A673 (cell line): ENCODE measurements at regions not wholly inside any gene's neighbourhood (a gene's known extent, or its start where the extent isn't known, plus 50 kb on each side); places are given as distances from the start of the nearest gene placed in this dataset.

Source experiments
- EZH2 ChIP-seq: fragments of 200-600 bp; sonication (generic); IDR thresholded peaks from 2 replicates; pipeline ENCODE4 v1.6.1; 2017; ENCODE audit warnings: borderline replicate concordance, low read depth, mild to moderate bottlenecking, mixed read lengths, antibody characterized with exemption, low read length; ENCODE audit not compliant: poor library complexity, severe bottlenecking
- TF ChIP-seq, protein P1 (sequence below): fragments of 300-800, 200-600 bp; sonication (generic); conservative IDR thresholded peaks from 2 replicates; pipeline ENCODE4 v1.5.1; 2017; ENCODE audit warnings: low read depth, mild to moderate bottlenecking, antibody characterized with exemption, low read length, moderate library complexity, mixed read lengths

DNA sequence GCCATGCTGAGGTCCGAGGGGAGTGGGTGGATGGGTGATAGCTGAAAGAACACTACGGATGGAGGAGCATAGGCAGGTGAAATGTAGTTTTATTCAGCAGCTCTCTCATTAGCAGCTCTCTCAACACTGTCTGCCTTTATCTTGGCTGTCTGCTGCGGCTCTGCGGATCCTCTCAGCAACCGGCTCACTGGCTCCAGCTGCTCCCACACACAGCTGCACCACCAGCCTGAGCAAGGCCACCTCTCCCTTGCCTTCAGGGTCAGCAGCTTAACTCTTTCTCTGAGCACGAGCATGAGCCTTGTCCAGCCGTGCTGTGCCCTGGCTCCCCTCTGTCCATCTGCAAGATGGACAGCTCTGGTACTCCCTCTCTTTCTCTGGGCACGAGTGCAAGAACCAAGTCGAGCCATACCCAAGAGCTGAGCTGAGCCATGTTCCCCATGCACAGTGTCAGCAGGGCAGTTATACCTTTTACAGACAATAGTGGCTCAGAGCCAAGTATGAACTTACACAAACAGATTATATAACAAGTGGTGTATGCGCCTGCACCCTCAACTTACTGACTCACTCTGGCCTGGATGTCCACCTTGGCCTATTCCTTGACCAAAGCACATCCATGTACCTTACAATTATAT, 108.5 kb downstream of the MACIR start:
- TF ChIP-seq, protein P1, sequence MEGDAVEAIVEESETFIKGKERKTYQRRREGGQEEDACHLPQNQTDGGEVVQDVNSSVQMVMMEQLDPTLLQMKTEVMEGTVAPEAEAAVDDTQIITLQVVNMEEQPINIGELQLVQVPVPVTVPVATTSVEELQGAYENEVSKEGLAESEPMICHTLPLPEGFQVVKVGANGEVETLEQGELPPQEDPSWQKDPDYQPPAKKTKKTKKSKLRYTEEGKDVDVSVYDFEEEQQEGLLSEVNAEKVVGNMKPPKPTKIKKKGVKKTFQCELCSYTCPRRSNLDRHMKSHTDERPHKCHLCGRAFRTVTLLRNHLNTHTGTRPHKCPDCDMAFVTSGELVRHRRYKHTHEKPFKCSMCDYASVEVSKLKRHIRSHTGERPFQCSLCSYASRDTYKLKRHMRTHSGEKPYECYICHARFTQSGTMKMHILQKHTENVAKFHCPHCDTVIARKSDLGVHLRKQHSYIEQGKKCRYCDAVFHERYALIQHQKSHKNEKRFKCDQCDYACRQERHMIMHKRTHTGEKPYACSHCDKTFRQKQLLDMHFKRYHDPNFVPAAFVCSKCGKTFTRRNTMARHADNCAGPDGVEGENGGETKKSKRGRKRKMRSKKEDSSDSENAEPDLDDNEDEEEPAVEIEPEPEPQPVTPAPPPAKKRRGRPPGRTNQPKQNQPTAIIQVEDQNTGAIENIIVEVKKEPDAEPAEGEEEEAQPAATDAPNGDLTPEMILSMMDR = no peak
- TF ChIP-seq EZH2 = no peak
